Erythroblast (primary cell): ENCODE measurements at regions not wholly inside any gene's neighbourhood (a gene's known extent, or its start where the extent isn't known, plus 50 kb on each side); places are given as distances from the start of the nearest gene placed in this dataset.
A peak's percentile ranks its signal among the peaks of the same experiment; 100 is the strongest.
"Not testable (repeated sequence)": the region's sequence is repeated elsewhere in the genome, so short reads cannot be mapped to it uniquely, and the experiment has no call there.

ENCODE experiments used
- DNase-seq, 2 experiments: peaks; one replicate each; lab custom pipeline; 2025; lab: John Stamatoyannopoulos, UW
- GATA1 ChIP-seq: IDR thresholded peaks from 2 replicates; pipeline ENCODE4 v1.6.1; 2011; ENCODE audit warnings: low read depth, mild to moderate bottlenecking, control low read depth, low read length, moderate library complexity
- POLR2A ChIP-seq: IDR thresholded peaks from 2 replicates; pipeline ENCODE4 v1.6.1; 2011; ENCODE audit warnings: mild to moderate bottlenecking, low read length

DNA sequence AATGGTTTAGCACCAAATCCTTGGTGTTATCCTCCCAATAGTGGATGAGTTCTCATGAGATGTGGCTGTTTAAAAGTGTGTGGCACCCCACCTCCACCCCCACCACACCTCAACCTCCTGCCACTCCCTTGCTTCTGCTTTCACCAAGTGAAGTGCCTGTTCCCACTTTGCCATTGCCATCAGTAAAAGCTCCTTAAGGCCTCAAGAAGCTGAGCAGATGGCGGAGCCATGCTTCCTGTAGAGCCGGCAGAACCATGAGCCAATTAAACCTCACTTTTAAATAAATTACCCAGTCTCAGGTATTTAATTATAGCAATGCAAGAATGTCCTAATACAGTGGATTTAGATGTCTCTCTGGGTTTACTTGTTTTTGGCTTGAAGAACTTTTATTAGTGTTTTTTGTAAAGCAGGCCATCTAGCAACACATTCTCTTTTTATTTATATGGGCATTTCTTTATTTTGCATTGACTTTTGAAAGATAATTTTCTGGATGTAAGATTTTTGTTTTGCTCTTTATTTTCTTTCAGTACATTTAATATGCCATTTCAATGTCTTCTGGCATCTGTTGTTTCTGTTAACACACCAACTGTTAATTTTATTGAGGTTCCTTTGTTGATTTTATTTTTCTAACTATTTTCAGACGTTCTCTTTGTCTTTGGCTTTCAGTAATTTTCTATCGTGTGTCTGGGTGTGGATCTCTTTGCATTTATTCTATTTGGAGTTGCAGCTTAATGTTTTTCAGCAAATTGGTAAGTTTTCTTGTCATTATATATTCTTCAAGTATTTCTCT lies 724.5 kb upstream of the CNTN5 start:
- TF ChIP-seq GATA1 = no peak
- no peak for TF ChIP-seq POLR2A
- no peak for DNase-seq

DNA sequence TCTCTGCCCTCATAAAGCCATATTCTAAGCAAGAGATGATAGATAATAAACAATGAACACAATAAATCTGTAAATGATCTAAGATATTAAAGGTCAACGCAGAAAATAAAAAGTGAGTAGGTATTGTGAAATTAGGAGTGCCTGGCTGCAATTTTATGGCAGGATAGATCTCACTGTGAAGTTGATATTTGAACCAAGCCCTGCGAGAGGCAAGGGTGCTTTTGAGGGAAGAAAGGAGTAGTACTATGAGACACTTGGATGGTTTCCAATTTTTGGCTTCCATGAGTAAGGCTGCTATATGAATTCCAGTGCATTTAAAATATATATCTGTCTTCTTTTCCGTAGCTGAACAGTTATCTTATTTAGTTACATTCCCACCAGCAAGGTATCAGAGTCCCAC lies 720.0 kb upstream of the CNTN5 start:
- DNase-seq = no peak
- no peak for TF ChIP-seq GATA1
- no peak for TF ChIP-seq POLR2A

DNA sequence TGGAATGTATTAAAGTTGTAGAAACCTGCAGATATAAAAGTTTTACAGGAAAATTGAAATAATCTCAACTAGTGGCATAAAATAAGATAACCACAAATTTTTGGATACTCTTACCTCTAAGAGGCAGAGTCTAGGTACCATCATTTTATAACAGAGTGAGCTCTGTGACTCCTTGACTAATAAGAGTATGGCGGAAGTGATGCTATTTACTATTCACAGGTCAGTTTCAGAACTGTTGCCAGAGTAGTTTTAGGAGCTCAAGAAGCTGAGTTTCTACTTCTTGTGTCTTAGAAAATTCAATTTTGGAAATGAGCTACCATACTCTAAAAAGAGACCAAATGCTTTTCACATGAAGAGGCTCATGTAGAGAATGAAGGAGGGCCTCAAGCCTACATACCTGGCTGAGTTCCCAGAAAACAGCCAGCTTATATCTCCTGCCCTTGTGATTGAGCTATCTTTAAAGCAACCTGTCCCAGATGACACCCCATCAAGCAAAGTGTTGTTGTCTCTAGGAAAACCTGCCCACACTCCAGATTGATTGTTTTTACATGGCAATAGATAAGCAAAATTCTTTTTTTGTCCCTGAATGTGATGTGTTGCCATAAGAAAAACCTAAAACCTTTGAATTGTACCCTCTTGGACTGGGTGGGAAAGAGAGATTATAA lies 712.8 kb upstream of the CNTN5 start:
- peak; percentile 8 to 39 for DNase-seq
- no peak for TF ChIP-seq GATA1
- TF ChIP-seq POLR2A = no peak

DNA sequence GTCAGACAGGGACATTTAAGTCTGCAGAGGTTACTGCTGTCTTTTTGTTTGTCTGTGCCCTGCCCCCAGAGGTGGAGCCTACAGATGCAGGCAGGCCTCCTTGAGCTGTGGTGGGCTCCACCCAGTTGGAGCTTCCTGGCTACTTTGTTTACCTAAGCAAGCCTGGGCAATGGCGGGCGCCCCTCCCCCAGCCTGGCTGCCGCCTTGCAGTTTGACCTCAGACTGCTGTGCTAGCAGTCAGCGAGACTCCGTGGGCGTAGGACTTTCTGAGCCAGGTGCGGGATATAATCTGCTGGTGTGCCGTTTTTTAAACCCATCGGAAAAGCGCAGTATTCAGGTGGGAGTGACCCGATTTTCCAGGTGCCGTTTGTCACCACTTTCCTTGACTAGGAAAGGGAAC lies 690.4 kb upstream of the CNTN5 start:
- DNase-seq = not testable (repeated sequence)

DNA sequence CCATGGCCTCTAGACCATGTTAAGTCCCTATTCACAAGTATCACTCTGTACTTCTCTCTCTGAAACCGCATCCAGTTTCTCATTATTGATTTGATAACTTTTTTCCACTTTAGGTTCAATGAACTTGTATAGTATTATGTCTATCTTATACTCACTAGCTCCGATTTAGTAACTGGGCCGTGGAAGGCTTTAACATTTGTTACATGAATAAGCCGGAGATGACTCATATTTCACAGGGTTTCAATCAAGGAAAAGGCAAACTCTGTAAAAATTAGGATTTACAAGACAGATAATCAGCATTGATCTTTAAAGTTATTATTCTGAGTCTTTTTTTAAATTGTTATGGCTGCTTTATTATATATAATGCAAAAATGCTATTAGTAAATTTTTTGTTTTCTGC lies 662.2 kb upstream of the CNTN5 start:
- no peak for DNase-seq
- TF ChIP-seq POLR2A (no peak), GATA1 (no peak)

DNA sequence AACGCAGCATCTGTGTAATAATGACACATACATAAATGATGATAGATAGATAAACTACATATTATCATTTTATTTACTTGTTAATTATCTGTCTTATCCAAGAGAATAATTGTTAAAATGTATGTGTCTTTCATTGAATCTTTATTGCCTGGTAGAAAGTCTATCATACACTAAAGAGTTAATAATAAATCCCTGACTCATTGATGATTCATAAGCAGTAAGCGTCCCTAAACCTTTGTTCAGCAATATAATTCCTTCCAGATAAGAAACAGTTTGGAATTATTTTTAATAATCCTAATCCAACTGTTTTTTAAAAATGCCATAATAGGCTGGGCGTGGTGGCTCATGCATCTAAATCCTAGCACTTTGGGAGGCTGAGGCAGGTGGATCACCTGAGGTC lies 655.6 kb upstream of the CNTN5 start:
- TF ChIP-seq POLR2A (no peak), GATA1 (no peak)
- DNase-seq = peak in 1 of 2 experiments; percentile 2

DNA sequence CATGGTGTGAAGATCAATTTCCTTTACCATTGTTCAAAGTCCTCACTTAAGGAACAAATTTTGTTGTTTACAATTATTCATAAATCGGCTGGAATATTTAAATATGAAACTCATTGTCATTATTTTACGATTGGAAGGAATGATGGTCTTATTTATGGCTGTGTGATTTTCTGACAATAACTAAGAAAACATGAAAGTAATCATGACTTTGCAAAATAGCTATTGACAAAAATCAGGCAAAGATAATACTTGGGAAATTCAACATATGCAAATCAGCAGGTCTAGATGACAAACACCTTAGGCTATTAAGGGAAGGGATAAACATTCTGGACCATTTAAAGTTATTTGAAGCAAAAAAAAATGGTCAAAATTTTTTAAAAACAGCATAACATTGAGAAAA lies 654.8 kb upstream of the CNTN5 start:
- DNase-seq = no peak
- no peak for TF ChIP-seq GATA1
- TF ChIP-seq POLR2A = no peak

DNA sequence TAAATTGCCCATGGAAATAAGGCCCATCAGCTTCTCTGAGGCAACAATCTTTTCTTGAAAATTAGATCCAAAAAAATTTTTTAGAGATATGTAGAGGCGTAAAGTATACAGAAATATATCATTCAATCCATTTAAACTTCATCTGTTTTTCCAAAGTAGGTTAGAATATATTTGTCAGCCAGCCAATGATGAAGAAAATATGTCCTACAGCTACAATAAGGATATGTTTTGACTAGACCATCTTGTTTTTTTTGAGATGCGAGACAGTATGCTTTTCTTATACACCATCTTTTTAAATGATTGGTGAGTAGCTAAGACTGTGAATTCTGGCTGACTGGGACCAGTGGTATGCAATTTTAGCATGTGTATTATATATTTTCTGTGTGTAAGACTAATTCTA lies 630.4 kb upstream of the CNTN5 start:
- DNase-seq = no peak
- TF ChIP-seq POLR2A (no peak), GATA1 (no peak)

DNA sequence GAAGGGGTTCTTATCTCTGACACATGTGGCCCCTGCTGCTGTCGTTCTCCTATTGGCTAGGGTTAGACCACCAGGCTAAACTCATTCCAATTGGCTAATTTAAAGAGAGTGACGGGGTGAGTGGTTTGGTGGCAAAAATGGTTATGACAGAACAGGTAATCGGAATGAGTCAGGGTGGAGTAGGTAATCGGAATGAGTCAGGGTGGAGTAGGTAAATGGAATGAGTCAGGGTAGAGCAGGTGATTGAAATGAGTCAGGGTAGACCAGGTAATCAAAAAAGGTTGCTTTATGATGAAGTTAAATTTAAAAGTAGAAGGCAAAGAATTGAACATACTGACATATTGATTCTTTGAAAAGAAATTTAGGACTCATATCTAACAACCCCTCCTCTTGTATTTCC lies 626.2 kb upstream of the CNTN5 start:
- DNase-seq = not testable (repeated sequence)

DNA sequence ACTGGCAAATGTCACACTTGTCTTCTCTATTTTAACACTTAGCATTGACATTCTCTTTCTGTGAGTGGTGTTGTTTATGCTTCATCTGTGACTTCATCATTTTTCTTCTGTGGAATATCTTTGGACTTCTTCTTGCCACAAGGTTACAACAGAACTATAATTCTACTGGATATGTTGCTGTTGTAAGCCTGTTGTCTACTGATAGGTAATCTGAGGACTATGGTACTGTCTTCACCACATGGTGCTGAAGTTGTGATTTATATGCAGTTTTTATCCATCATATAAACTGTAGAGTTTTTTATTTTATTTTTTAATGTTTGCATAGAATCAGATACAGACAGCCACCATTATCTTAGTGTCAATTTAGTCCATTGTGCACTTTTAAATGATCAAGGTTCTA lies 622.2 kb upstream of the CNTN5 start:
- DNase-seq = no peak
- TF ChIP-seq GATA1 = no peak
- TF ChIP-seq POLR2A = no peak

DNA sequence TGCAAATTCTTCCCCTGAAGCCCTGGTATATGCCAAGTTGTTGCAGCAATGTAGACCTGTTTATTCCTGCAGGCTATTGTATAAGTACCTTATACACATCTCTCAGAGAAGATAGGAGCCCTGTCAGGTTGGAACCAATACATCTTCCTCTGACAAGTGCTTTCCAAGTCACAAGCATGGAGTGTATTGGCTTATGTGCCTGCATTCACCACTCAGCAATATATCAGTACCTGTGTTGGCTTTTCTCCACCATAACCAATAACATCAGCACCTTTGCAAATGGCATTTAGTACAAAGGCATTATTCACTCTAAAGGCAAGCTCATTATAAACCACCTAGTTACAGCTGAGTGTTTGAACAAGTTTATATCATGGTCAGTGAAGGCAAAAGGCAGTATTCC lies 611.7 kb upstream of the CNTN5 start:
- TF ChIP-seq GATA1 (no peak), POLR2A (no peak)
- no peak for DNase-seq

DNA sequence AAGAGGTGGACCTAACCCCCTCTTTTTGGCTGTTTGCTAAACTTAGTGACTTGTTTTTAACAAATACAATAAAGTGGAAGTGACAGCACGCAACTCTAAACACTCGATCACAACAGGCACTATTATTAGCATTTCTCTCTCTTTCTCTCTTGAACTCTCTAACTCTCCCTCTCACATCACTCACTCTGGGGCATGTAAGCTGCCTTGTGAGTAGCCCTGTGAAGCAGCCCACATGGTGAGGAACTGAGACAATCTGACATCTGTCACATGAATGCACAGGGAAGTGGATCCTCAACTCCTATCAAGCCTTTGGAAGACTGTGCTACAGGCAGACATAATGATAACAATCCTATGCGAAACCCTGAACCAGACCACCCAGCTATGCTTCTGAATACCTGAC lies 609.0 kb upstream of the CNTN5 start:
- TF ChIP-seq POLR2A (no peak), GATA1 (no peak)
- no peak for DNase-seq

DNA sequence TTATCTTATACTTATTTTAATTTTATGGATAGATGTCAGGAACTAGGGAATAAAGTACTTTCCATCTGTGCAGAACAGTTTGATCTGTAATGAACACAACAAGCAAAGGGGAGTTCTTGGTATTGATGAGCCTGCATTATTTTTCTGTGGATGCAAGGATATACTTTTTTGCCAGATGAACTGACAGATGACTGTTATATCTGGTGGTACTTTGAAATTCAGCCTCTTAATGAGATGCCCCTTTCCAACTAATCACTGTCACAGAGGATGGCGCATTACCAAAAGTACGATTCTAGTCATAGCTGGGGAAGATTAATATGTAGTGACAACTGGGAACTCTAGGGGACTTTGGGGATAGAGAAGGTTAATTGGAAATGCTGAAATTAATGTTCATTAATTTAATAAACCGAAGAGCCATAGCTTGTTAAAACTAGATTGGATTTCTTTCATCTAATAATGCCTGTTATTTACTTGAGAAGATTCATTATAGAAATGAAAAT lies 603.4 kb upstream of the CNTN5 start:
- TF ChIP-seq GATA1 (no peak), POLR2A (no peak)
- no peak for DNase-seq

DNA sequence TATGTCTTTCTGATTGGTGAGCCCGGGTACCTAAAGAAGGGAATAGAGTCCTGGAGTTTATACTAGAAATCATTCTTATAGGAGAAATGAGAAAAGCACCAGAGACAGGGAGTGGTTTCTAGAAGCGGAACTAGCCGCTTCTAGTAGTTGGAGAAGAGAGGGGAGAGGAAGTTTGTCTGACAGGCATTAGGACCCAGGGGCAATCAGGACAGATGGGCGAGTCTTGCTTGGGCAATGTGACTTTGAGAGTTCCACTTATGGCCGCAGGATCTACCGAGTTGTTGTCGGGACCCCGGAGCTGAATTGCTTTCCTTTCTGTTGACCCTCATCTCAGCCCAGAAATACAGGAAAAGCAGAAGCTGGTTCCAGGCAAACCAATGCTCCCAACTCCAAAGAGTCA lies 596.8 kb upstream of the CNTN5 start:
- TF ChIP-seq POLR2A (no peak), GATA1 (no peak)
- DNase-seq = no peak

DNA sequence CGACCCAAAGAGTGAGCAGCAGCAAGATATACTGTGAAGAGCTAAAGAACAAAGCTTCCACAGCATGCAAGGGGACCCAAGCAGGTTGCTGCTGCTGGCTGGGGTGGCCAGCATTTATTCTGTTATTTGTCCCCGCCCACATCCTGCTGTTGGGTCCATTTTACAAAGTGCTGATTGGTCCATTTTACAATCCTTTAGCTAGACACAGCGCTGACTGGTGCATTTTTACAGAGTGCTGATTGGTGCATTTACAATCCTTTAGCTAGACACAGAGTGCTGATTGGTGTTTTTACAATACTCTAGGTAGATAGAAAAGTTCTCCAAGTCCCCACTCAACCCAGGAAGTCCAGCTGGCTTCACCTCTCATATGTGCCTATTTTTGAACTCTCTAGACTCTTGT lies 596.0 kb upstream of the CNTN5 start:
- DNase-seq = not testable (repeated sequence)
